ENCODE measurements at regions not wholly inside any gene's neighbourhood (a gene's known extent, or its start where the extent isn't known, plus 50 kb on each side); places are given as distances from the start of the nearest gene placed in this dataset.

- no CpG with 5 or more reads among the region's 1 CpG for WGBS (ENCODE audit: extremely low coverage, insufficient read length, low lambda C conversion rate)
- no peak overlapping the region for H3K4me2 ChIP-seq (ENCODE audit: insufficient read depth, insufficient read length, low read length)
- no peak for DNase-seq
Observed at GRCh38 chr2:234285541-234285940, 211.3 kb downstream of the ARL4C start.

More at GRCh38 chr2:234285541-234285940, 211.3 kb downstream of the ARL4C start:
- Histone ChIP-seq H3K27me3 (ENCODE audit: insufficient read depth, low read length) (no peaks in the 10 kb centered on the region), H3K79me1 (ENCODE audit: insufficient read depth, low read depth, low read length, poor library complexity, severe bottlenecking) (no peaks in the 10 kb centered on the region), H3K4me1 (ENCODE audit: insufficient read depth, low read length) (no peaks in the 10 kb centered on the region), H3K9ac (ENCODE audit: extremely low read depth, insufficient read length, low read length) (no peak overlapping the region), H2AK5ac (ENCODE audit: insufficient read length, low read length) (no peak overlapping the region), H2BK20ac (ENCODE audit: low read depth, low read length, poor library complexity, severe bottlenecking) (no peak overlapping the region), H4K91ac (ENCODE audit: insufficient read length, low read depth, low read length) (no peak overlapping the region), H3K23me2 (ENCODE audit: insufficient read length, low read depth, low read length, poor library complexity, severe bottlenecking) (no peaks in the 10 kb centered on the region), H3K9me3 (ENCODE audit: control insufficient read depth, low read depth, low read length) (no peaks in the 10 kb centered on the region), H3K56ac (ENCODE audit: insufficient read length, low read depth, low read length) (no peak overlapping the region), H4K5ac (ENCODE audit: insufficient read length, low read depth, low read length) (no peak overlapping the region), H2BK120ac (ENCODE audit: low read depth, low read length, poor library complexity, severe bottlenecking) (no peak overlapping the region), H2BK5ac (ENCODE audit: insufficient read length, low read length) (no peak overlapping the region), H2AFZ (ENCODE audit: low read length) (no peak overlapping the region), H3K18ac (ENCODE audit: insufficient read length, low read depth, low read length) (no peak overlapping the region), H3K79me2 (ENCODE audit: insufficient read depth, low read length) (no peaks in the 10 kb centered on the region), H4K20me1 (ENCODE audit: control insufficient read depth, insufficient read depth, insufficient read length) (no peaks in the 10 kb centered on the region), H3K23ac (ENCODE audit: insufficient read length, low read depth, low read length) (no peak overlapping the region), H3K14ac (ENCODE audit: insufficient read depth, low read length) (no peak overlapping the region), H4K8ac (replicated peaks; ENCODE audit: insufficient read length, low read depth, low read length) (no peak overlapping the region), H3T11ph (ENCODE audit: low read length) (no peak overlapping the region), H2BK15ac (ENCODE audit: low read depth, low read length) (no peak overlapping the region), H2BK12ac (ENCODE audit: insufficient read length, low read depth, low read length) (no peak overlapping the region), H3K4ac (ENCODE audit: low read depth, low read length) (no peak overlapping the region), H3K27ac (ENCODE audit: insufficient read length, low read depth, low read length) (no peak overlapping the region)
- TF ChIP-seq, protein P1, sequence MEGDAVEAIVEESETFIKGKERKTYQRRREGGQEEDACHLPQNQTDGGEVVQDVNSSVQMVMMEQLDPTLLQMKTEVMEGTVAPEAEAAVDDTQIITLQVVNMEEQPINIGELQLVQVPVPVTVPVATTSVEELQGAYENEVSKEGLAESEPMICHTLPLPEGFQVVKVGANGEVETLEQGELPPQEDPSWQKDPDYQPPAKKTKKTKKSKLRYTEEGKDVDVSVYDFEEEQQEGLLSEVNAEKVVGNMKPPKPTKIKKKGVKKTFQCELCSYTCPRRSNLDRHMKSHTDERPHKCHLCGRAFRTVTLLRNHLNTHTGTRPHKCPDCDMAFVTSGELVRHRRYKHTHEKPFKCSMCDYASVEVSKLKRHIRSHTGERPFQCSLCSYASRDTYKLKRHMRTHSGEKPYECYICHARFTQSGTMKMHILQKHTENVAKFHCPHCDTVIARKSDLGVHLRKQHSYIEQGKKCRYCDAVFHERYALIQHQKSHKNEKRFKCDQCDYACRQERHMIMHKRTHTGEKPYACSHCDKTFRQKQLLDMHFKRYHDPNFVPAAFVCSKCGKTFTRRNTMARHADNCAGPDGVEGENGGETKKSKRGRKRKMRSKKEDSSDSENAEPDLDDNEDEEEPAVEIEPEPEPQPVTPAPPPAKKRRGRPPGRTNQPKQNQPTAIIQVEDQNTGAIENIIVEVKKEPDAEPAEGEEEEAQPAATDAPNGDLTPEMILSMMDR (conservative IDR thresholded peaks at IDR 0.05), result no peak
- peaks cover 11% of the 10 kb centered on the region for H3K27me3 Mint-ChIP-seq (ENCODE audit: low read depth)
- H3K36me3 Mint-ChIP-seq (ENCODE audit: insufficient read depth in 1 of 3, low read depth in 3 of 3), result no peaks in the 10 kb centered on the region
- no peak overlapping the region for H3K4me3 Mint-ChIP-seq
- H3K27ac Mint-ChIP-seq, result no peak overlapping the region
- H3K4me1 Mint-ChIP-seq, result peaks cover 7 to 13% of the 10 kb centered on the region in 2 experiments
- H3K9me3 Mint-ChIP-seq, result no peaks in the 10 kb centered on the region

All from H9 (cell line).